Right lobe of liver (tissue), 4 donors: ENCODE measurements at regions not wholly inside any gene's neighbourhood (a gene's known extent, or its start where the extent isn't known, plus 50 kb on each side); places are given as distances from the start of the nearest gene placed in this dataset.

Source experiments
- POLR2A ChIP-seq: fragments of 450-650 bp; IDR thresholded peaks from one replicate; pipeline ENCODE4 v1.6.1; 2017; ENCODE audit warnings: antibody characterized with exemption, mild to moderate bottlenecking
- TF ChIP-seq, protein P1 (sequence below), 4 donors: fragments of 200-600 bp in 3 of 4; fragments of 450-650 bp in 1 of 4; IDR thresholded peaks; one replicate each; pipeline versions ENCODE4 v1.5.1 to v1.8.0; 2016 to 2022; ENCODE audit warnings: antibody characterized with exemption in 4 of 4, mild to moderate bottlenecking in 2 of 4
- donor health status: DM: no; HTN: no; CAD: no.
- donor health status: DM: no; HTN: no; CAD: no.
- donor health status: DM: no; HTN: yes; CAD: no.

DNA sequence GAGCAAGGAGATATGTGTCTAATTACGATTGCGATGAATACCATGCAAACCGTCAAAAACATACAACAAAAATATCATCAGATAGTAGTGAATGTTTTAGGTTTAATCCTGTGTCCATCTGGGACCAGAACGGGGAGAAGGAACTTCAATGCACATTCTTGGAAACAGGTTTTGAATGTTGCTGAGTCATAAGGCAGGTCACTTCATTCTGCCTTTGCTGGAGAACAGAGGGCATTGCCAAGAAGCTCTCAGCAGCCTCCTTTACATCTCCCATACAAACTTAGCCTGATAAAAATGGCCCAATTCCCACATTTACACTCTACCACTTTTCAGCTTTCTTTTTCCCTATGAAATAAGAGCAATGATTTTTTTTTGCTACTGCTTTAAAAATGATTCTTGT is 78.0 kb upstream of the KCNJ6 start:
- TF ChIP-seq, protein P1, sequence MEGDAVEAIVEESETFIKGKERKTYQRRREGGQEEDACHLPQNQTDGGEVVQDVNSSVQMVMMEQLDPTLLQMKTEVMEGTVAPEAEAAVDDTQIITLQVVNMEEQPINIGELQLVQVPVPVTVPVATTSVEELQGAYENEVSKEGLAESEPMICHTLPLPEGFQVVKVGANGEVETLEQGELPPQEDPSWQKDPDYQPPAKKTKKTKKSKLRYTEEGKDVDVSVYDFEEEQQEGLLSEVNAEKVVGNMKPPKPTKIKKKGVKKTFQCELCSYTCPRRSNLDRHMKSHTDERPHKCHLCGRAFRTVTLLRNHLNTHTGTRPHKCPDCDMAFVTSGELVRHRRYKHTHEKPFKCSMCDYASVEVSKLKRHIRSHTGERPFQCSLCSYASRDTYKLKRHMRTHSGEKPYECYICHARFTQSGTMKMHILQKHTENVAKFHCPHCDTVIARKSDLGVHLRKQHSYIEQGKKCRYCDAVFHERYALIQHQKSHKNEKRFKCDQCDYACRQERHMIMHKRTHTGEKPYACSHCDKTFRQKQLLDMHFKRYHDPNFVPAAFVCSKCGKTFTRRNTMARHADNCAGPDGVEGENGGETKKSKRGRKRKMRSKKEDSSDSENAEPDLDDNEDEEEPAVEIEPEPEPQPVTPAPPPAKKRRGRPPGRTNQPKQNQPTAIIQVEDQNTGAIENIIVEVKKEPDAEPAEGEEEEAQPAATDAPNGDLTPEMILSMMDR (IDR thresholded peaks at IDR 0.05): no peak
- no peak for TF ChIP-seq POLR2A
